HG02970 (cell line): ENCODE measurements at regions not wholly inside any gene's neighbourhood (a gene's known extent, or its start where the extent isn't known, plus 50 kb on each side); places are given as distances from the start of the nearest gene placed in this dataset.
"Not testable (repeated sequence)": the region's sequence is repeated elsewhere in the genome, so short reads cannot be mapped to it uniquely, and the experiment has no call there.

ENCODE experiments used
- ATAC-seq: cut with Tn5 transposase; IDR thresholded peaks from one replicate; pipeline ENCODE4 v1.9.1; 2021; ENCODE audit warnings: mild to moderate bottlenecking, moderate library complexity, moderate number of reproducible peaks; ENCODE audit not compliant: unreplicated experiment, low FRiP score

- no peak for ATAC-seq
These were observed 981.9 kb upstream of the ADGRL4 start for GRCh38 chr1:79988401-79988800.

GRCh38 chr1:79982211-79982610, 975.7 kb upstream of the ADGRL4 start:
- no peak for ATAC-seq

- no peak for ATAC-seq
These were observed 975.0 kb upstream of the ADGRL4 start for GRCh38 chr1:79981481-79981880.

- no peak for ATAC-seq
These were observed 972.8 kb upstream of the ADGRL4 start for GRCh38 chr1:79979346-79979745.

- no peak for ATAC-seq
These were observed 969.8 kb upstream of the ADGRL4 start for GRCh38 chr1:79976287-79976686.

- no peak for ATAC-seq
These were observed 968.1 kb upstream of the ADGRL4 start for GRCh38 chr1:79974659-79975058.

GRCh38 chr1:79969886-79970285, 963.4 kb upstream of the ADGRL4 start:
- no peak for ATAC-seq

- ATAC-seq = no peak
These were observed 959.9 kb upstream of the ADGRL4 start for GRCh38 chr1:79966438-79966837.

- ATAC-seq = no peak
These were observed 953.1 kb upstream of the ADGRL4 start for GRCh38 chr1:79959635-79960034.

GRCh38 chr1:79955966-79956365, 949.4 kb upstream of the ADGRL4 start:
- ATAC-seq = no peak

GRCh38 chr1:79950511-79950910, 944.0 kb upstream of the ADGRL4 start:
- ATAC-seq = no peak

- no peak for ATAC-seq
These were observed 938.9 kb upstream of the ADGRL4 start for GRCh38 chr1:79945391-79945790.

GRCh38 chr1:79929356-79929755, 922.8 kb upstream of the ADGRL4 start:
- ATAC-seq = no peak

- no peak for ATAC-seq
These were observed 922.4 kb upstream of the ADGRL4 start for GRCh38 chr1:79928901-79929300.

GRCh38 chr1:79920960-79921669, 914.6 kb upstream of the ADGRL4 start:
- ATAC-seq = no peak

- no peak for ATAC-seq
These were observed 908.4 kb upstream of the ADGRL4 start for GRCh38 chr1:79914896-79915295.

GRCh38 chr1:79912813-79913212, 906.3 kb upstream of the ADGRL4 start:
- no peak for ATAC-seq

- no peak for ATAC-seq
These were observed 896.8 kb upstream of the ADGRL4 start for GRCh38 chr1:79903321-79903720.

- ATAC-seq = no peak
These were observed 895.9 kb upstream of the ADGRL4 start for GRCh38 chr1:79902418-79902817.

- no peak for ATAC-seq
These were observed 893.4 kb upstream of the ADGRL4 start for GRCh38 chr1:79899914-79900313.

GRCh38 chr1:79896140-79896539, 889.6 kb upstream of the ADGRL4 start:
- no peak for ATAC-seq

GRCh38 chr1:79895573-79895972, 889.0 kb upstream of the ADGRL4 start:
- ATAC-seq = no peak

GRCh38 chr1:79894129-79894528, 887.6 kb upstream of the ADGRL4 start:
- ATAC-seq = not testable (repeated sequence)
